ENCODE measurements at regions not wholly inside any gene's neighbourhood (a gene's known extent, or its start where the extent isn't known, plus 50 kb on each side); places are given as distances from the start of the nearest gene placed in this dataset.
A peak's percentile ranks its signal among the peaks of the same experiment; 100 is the strongest.
"Not testable (repeated sequence)": the region's sequence is repeated elsewhere in the genome, so short reads cannot be mapped to it uniquely, and the experiment has no call there.

GRCh38 chr5:131107128-131107527 lies 57.9 kb downstream of the HINT1 start:
- no peak for DNase-seq
- ATAC-seq = no peak

- DNase-seq (no peak), ATAC-seq (peak; percentile 43)
Measured at GRCh38 chr5:131104169-131104808, 60.8 kb downstream of the HINT1 start.

GRCh38 chr5:131096774-131097710 lies 68.0 kb downstream of the HINT1 start:
- ATAC-seq (peak; percentile 87), DNase-seq (no peak)

GRCh38 chr5:131095561-131095960 lies 69.5 kb downstream of the HINT1 start:
- ATAC-seq, DNase-seq: not testable (repeated sequence)

GRCh38 chr5:131084436-131084835 lies 80.6 kb downstream of the HINT1 start:
- no peak for ATAC-seq
- DNase-seq = no peak

GRCh38 chr5:131081913-131082488 lies 83.1 kb downstream of the HINT1 start:
- DNase-seq (no peak), ATAC-seq (no peak)

GRCh38 chr5:131081374-131081773 lies 83.7 kb downstream of the HINT1 start:
- ATAC-seq (no peak), DNase-seq (no peak)

- DNase-seq (no peak), ATAC-seq (no peak)
Measured at GRCh38 chr5:131079232-131079631, 85.8 kb downstream of the HINT1 start.

- DNase-seq (peak; percentile 36), ATAC-seq (peak; percentile 98)
Measured at GRCh38 chr5:131068893-131069643, 96.0 kb downstream of the HINT1 start.

- no peak for ATAC-seq
- DNase-seq = no peak
Measured at GRCh38 chr5:131068076-131068475, 97.0 kb downstream of the HINT1 start.

GRCh38 chr5:131067636-131068035 lies 97.4 kb downstream of the HINT1 start:
- DNase-seq (no peak), ATAC-seq (no peak)

- DNase-seq (no peak), ATAC-seq (peak; percentile 60)
Measured at GRCh38 chr5:131064669-131065371, 100.2 kb downstream of the HINT1 start.

GRCh38 chr5:131042021-131042789 lies 122.9 kb downstream of the HINT1 start:
- DNase-seq (no peak), ATAC-seq (no peak)

GRCh38 chr5:131023498-131023865 lies 141.6 kb downstream of the HINT1 start:
- DNase-seq (no peak), ATAC-seq (no peak)

GRCh38 chr5:131022811-131023497 lies 142.1 kb downstream of the HINT1 start:
- ATAC-seq (no peak), DNase-seq (no peak)

GRCh38 chr5:131021646-131022045 lies 143.4 kb downstream of the HINT1 start:
- no peak for DNase-seq

GRCh38 chr5:131019601-131020315 lies 145.3 kb downstream of the HINT1 start:
- DNase-seq (no peak), ATAC-seq (no peak)

More at GRCh38 chr5:131021646-131022045, 143.4 kb downstream of the HINT1 start:
- no peak for ATAC-seq

- DNase-seq (no peak), ATAC-seq (no peak)
Measured at GRCh38 chr5:131019111-131019510, 145.9 kb downstream of the HINT1 start.

- DNase-seq = no peak
- no peak for ATAC-seq
Measured at GRCh38 chr5:131008329-131008728, 156.7 kb downstream of the HINT1 start.

Data from stimulated activated naive CD8-positive, alpha-beta T cell treated with anti-CD3 and anti-CD28 coated beads, Interleukin-15, Interleukin-2, amounts not matched to agents 100 U/mL and 50 U/mL, for 24 hours (primary cell).